Lower lobe of right lung (tissue), 2 donors: ENCODE measurements at regions not wholly inside any gene's neighbourhood (a gene's known extent, or its start where the extent isn't known, plus 50 kb on each side); places are given as distances from the start of the nearest gene placed in this dataset.

Experiments used
- ATAC-seq, 2 donors: fragments of 200-7000 bp; cut with Tn5 transposase; one replicate each; pipeline ENCODE4 v1.9.1; 2020 to 2022; ENCODE audit warnings: mild to moderate bottlenecking in 2 of 2, moderate library complexity in 2 of 2
- DNase-seq: peaks from one replicate; pipeline ENCODE4 v3.0.0-alpha.2; 2020
- H3K27ac ChIP-seq: fragments of 200-600 bp; one replicate; pipeline ENCODE4 v1.8.0; 2022
- H3K27me3 ChIP-seq: fragments of 200-600 bp; one replicate; pipeline ENCODE4 v1.8.0; 2022; ENCODE audit warnings: low read depth
- H3K36me3 ChIP-seq: fragments of 200-600 bp; one replicate; pipeline ENCODE4 v1.8.0; 2022; ENCODE audit warnings: mild to moderate bottlenecking
- H3K4me1 ChIP-seq: fragments of 200-600 bp; one replicate; pipeline ENCODE4 v1.8.0; 2022
- H3K4me3 ChIP-seq: fragments of 200-600 bp; one replicate; pipeline ENCODE4 v1.8.0; 2022; ENCODE audit warnings: mild to moderate bottlenecking
- H3K9me3 ChIP-seq: fragments of 200-600 bp; one replicate; pipeline ENCODE4 v1.8.0; 2022
- intact Hi-C: fragments of 100-400 bp; cut with DNase I; formaldehyde crosslinking; loops from one replicate; pipeline ENCODE4 v1.11.0; 2022
- TF ChIP-seq, protein P1 (sequence below): fragments of 200-600 bp; IDR thresholded peaks from one replicate; pipeline ENCODE4 v1.8.0; 2022; ENCODE audit warnings: antibody characterized with exemption, mild to moderate bottlenecking
- donor health status: DM: no; HTN: yes; CAD: no; lungs with severe emphysema.

DNA sequence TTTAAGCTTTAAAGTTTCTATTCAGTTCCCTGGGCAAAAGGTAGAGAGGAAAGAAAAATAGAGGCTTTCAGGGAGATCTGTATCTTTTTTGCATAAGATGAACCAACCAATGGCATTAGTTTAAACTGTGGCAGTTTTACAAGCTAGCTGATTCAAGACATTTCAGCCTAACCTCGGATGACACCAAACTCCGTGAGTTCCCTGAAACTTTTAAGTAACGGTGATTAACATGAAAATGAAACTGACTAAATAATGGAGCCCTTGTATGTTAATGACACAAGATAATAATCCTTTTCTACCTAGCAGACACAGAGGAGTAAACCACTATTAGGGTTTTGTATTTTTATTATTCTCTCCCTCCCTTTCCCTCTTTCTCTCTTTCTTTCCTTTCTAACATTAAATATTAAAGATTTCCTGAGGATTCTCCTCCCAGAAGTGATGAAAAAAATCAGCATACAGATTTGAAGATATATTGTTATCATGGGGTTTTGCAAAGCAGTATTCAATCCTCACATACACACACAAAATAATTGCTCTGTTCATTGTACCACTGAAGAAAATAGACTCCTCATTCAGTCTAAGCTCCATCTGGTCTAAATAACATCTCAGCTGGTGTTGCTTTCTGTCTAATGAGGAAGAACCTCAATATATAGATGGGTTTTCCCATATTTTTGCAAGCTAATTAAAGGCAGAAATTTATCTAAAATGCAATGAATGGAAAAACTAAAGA, 483.8 kb downstream of the NOVA1 start:
- ATAC-seq = no peak
- no peaks in the 10 kb centered on the region for H3K36me3 ChIP-seq

DNA sequence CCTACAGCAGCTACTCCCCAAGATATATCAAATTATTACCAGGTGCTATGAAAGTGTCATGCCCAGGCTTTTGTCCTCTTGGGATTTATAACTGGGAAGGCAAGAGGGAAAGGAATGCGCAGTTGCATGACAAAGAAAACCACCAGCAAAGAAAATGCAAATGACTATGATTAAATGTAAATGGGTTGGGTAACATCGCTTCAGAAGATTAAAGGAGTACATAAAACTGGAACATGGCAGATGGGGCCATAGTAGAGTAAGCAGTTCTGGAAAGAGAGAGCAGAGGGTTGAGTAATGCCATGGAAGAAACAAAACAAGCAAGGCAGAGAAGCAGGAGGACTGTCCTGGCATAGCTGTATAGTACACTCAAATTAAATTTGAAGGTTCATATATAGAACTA, 493.1 kb downstream of the NOVA1 start:
- intact Hi-C loops = no loop called here
- TF ChIP-seq, protein P1, sequence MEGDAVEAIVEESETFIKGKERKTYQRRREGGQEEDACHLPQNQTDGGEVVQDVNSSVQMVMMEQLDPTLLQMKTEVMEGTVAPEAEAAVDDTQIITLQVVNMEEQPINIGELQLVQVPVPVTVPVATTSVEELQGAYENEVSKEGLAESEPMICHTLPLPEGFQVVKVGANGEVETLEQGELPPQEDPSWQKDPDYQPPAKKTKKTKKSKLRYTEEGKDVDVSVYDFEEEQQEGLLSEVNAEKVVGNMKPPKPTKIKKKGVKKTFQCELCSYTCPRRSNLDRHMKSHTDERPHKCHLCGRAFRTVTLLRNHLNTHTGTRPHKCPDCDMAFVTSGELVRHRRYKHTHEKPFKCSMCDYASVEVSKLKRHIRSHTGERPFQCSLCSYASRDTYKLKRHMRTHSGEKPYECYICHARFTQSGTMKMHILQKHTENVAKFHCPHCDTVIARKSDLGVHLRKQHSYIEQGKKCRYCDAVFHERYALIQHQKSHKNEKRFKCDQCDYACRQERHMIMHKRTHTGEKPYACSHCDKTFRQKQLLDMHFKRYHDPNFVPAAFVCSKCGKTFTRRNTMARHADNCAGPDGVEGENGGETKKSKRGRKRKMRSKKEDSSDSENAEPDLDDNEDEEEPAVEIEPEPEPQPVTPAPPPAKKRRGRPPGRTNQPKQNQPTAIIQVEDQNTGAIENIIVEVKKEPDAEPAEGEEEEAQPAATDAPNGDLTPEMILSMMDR = no peak

More for the DNA sequence above, 483.8 kb downstream of the NOVA1 start:
- DNase-seq = no peak
- intact Hi-C loops = no loop called here
- Histone ChIP-seq H3K4me3 (no peak overlapping the region), H3K27me3 (no peaks in the 10 kb centered on the region), H3K9me3 (no peaks in the 10 kb centered on the region), H3K27ac (no peak overlapping the region), H3K4me1 (no peaks in the 10 kb centered on the region)
- TF ChIP-seq, protein P1 = no peak

DNA sequence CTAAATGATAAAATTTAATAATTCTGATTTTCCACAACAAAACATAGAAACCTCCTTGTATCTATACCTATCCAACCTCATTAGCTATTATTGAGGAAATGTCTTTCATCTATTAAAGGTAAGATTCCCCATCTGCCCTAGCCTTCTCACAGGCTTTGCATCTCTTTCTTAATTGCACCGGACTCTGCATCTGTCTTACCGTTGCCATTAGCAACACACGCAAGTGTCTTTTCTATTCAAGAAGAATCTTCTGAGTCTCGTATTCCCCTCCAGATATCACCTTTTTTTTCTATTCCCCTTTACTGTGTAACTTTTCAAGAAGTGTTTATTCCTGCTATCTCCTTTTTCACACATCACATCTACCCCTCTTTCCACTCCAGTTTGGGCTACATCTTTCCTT, 500.0 kb downstream of the NOVA1 start:
- Histone ChIP-seq H3K27ac (no peak overlapping the region), H3K4me1 (no peaks in the 10 kb centered on the region), H3K4me3 (no peak overlapping the region), H3K27me3 (no peaks in the 10 kb centered on the region), H3K36me3 (no peaks in the 10 kb centered on the region), H3K9me3 (no peaks in the 10 kb centered on the region)
- no peak for ATAC-seq
- no peak for DNase-seq
- TF ChIP-seq, protein P1 = no peak
- intact Hi-C loops = no loop called here

More for the DNA sequence above, 493.1 kb downstream of the NOVA1 start:
- ATAC-seq (no peak), DNase-seq (no peak)
- Histone ChIP-seq H3K9me3 (no peaks in the 10 kb centered on the region), H3K36me3 (no peaks in the 10 kb centered on the region), H3K4me1 (no peaks in the 10 kb centered on the region), H3K27ac (no peak overlapping the region), H3K4me3 (no peak overlapping the region), H3K27me3 (no peaks in the 10 kb centered on the region)

DNA sequence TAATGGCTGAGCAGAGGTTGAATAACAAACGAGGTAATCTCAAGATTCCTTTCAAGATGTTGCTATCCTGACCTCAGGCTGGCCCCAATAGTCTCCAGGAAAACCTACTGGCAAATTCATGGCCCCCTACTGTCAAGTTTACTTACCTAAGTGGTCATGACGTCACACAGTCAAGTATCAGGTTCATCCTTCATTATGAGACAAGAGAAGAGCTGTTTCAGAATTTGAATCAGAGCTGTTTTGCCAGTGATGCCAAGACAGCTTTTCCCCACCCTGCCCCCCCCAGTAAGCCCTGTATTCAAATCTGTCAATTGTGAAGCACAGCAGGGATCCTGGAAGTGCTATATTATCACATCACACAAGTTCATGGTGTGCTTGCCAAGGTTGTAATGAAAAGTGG, 509.6 kb downstream of the NOVA1 start:
- Histone ChIP-seq H3K36me3 (no peaks in the 10 kb centered on the region), H3K4me1 (no peaks in the 10 kb centered on the region), H3K4me3 (no peak overlapping the region), H3K9me3 (no peaks in the 10 kb centered on the region), H3K27ac (no peak overlapping the region), H3K27me3 (no peaks in the 10 kb centered on the region)
- ATAC-seq (no peak), DNase-seq (no peak)
- TF ChIP-seq, protein P1 = no peak
- intact Hi-C loops = no loop called here

DNA sequence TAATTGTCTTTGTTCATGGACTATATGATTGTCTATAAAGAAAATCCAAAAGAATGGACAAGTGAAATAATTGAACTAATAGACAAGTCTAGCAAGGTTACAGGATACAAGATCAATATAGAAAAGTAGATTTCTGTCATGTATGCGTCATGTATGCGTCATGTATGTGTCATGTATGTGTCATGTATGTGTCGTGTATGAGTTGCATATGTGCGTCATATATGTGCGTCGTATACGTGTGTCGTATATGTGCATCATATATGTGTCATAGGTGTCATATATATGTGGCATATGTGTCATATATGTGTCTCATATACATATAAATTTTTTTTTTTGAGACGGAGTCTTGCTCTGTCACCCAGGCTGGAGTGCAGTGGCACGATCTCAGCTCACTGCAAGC, 516.8 kb downstream of the NOVA1 start:
- Histone ChIP-seq H3K4me3 (no peak overlapping the region), H3K9me3 (no peaks in the 10 kb centered on the region), H3K4me1 (no peaks in the 10 kb centered on the region), H3K27ac (no peak overlapping the region), H3K27me3 (no peaks in the 10 kb centered on the region), H3K36me3 (no peaks in the 10 kb centered on the region)
- DNase-seq (no peak), ATAC-seq (no peak)
- TF ChIP-seq, protein P1 = no peak
- intact Hi-C loops = no loop called here
